H9 (cell line): ENCODE measurements at regions not wholly inside any gene's neighbourhood (a gene's known extent, or its start where the extent isn't known, plus 50 kb on each side); places are given as distances from the start of the nearest gene placed in this dataset.

Source experiments
- DNase-seq: peaks from one replicate; pipeline ENCODE4 v3.0.0-alpha.2; 2017
- H2AFZ ChIP-seq: one replicate; pipeline ENCODE4 v1.6.1; 2013; ENCODE audit warnings: mild to moderate bottlenecking, low read length, control low read depth, moderate library complexity
- H2AK5ac ChIP-seq: 2 replicates; pipeline ENCODE4 v1.6.1; 2013; ENCODE audit warnings: low read length, control low read depth, mixed read lengths; ENCODE audit not compliant: insufficient read length
- H2BK120ac ChIP-seq: one replicate; pipeline ENCODE4 v1.6.1; 2013; ENCODE audit warnings: low read depth, mild to moderate bottlenecking, low read length, control low read depth, inconsistent platforms; ENCODE audit not compliant: poor library complexity, severe bottlenecking
- H2BK12ac ChIP-seq: 2 replicates; pipeline ENCODE4 v1.6.1; 2013; ENCODE audit warnings: low read length, control low read depth, mixed read lengths, low read depth; ENCODE audit not compliant: insufficient read length
- H2BK15ac ChIP-seq: 2 replicates; pipeline ENCODE4 v1.6.1; 2013; ENCODE audit warnings: low read depth, low read length, control low read depth
- H2BK20ac ChIP-seq: one replicate; pipeline ENCODE4 v1.6.1; 2013; ENCODE audit warnings: low read depth, mild to moderate bottlenecking, low read length, control low read depth, inconsistent platforms; ENCODE audit not compliant: poor library complexity, severe bottlenecking
- H2BK5ac ChIP-seq: 2 replicates; pipeline ENCODE4 v1.6.1; 2013; ENCODE audit warnings: low read length, control low read depth, mixed read lengths; ENCODE audit not compliant: insufficient read length
- H3K14ac ChIP-seq: 2 replicates; pipeline ENCODE4 v1.6.1; 2013; ENCODE audit warnings: low read length, control low read depth; ENCODE audit not compliant: insufficient read depth
- H3K18ac ChIP-seq: 2 replicates; pipeline ENCODE4 v1.6.1; 2013; ENCODE audit warnings: low read depth, mild to moderate bottlenecking, mixed read lengths, low read length, control low read depth; ENCODE audit not compliant: insufficient read length
- H3K23ac ChIP-seq: 2 replicates; pipeline ENCODE4 v1.6.1; 2013; ENCODE audit warnings: low read length, control low read depth, mixed read lengths, low read depth; ENCODE audit not compliant: insufficient read length
- H3K23me2 ChIP-seq: 2 replicates; pipeline ENCODE4 v1.6.1; 2013; ENCODE audit warnings: low read depth, mild to moderate bottlenecking, mixed read lengths, low read length, control low read depth; ENCODE audit not compliant: insufficient read length, poor library complexity, severe bottlenecking
- H3K27ac ChIP-seq: 2 replicates; pipeline ENCODE4 v1.5.1; 2013; ENCODE audit warnings: low read length, control low read depth, mixed read lengths, low read depth; ENCODE audit not compliant: insufficient read length
- H3K27me3 ChIP-seq: 2 replicates; pipeline ENCODE4 v1.6.1; 2013; ENCODE audit warnings: low read length, control low read depth, inconsistent platforms; ENCODE audit not compliant: insufficient read depth
- H3K4ac ChIP-seq: 2 replicates; pipeline ENCODE4 v1.6.1; 2013; ENCODE audit warnings: low read depth, mild to moderate bottlenecking, control low read depth, inconsistent platforms, low read length, moderate library complexity
- H3K4me1 ChIP-seq: 2 replicates; pipeline ENCODE4 v1.6.1; 2013; ENCODE audit warnings: low read length, control low read depth, inconsistent platforms; ENCODE audit not compliant: insufficient read depth
- H3K4me2 ChIP-seq: 2 replicates; pipeline ENCODE4 v1.6.1; 2013; ENCODE audit warnings: low read length, control low read depth, mixed read lengths; ENCODE audit not compliant: insufficient read length, insufficient read depth
- H3K56ac ChIP-seq: 2 replicates; pipeline ENCODE4 v1.6.1; 2013; ENCODE audit warnings: low read depth, mild to moderate bottlenecking, mixed read lengths, low read length, control low read depth; ENCODE audit not compliant: insufficient read length
- H3K79me1 ChIP-seq: 2 replicates; pipeline ENCODE4 v1.6.1; 2013; ENCODE audit warnings: low read depth, mild to moderate bottlenecking, moderate library complexity, low read length, control low read depth, inconsistent platforms; ENCODE audit not compliant: insufficient read depth, poor library complexity, severe bottlenecking
- H3K79me2 ChIP-seq: 2 replicates; pipeline ENCODE4 v1.6.1; 2013; ENCODE audit warnings: low read length, control low read depth, inconsistent platforms; ENCODE audit not compliant: insufficient read depth
- H3K9ac ChIP-seq: 2 replicates; pipeline ENCODE4 v1.6.1; 2013; ENCODE audit warnings: low read length, control low read depth, mixed read lengths; ENCODE audit not compliant: insufficient read length; ENCODE audit errors: extremely low read depth
- H3K9me3 ChIP-seq: one replicate; pipeline ENCODE4 v1.6.1; 2013; ENCODE audit warnings: low read depth, low read length, inconsistent platforms; ENCODE audit not compliant: control insufficient read depth
- H3T11ph ChIP-seq: one replicate; pipeline ENCODE4 v1.6.1; 2013; ENCODE audit warnings: mild to moderate bottlenecking, low read length, control low read depth, inconsistent platforms
- H4K20me1 ChIP-seq: one replicate; pipeline ENCODE4 v1.6.1; 2013; ENCODE audit not compliant: control insufficient read depth, insufficient read length, insufficient read depth
- H4K5ac ChIP-seq: 2 replicates; pipeline ENCODE4 v1.6.1; 2013; ENCODE audit warnings: low read depth, mild to moderate bottlenecking, mixed read lengths, low read length, control low read depth; ENCODE audit not compliant: insufficient read length
- H4K8ac ChIP-seq: replicated peaks from 2 replicates; pipeline ENCODE4 v1.6.1; 2013; ENCODE audit warnings: low read length, control low read depth, mixed read lengths, low read depth; ENCODE audit not compliant: insufficient read length
- H4K91ac ChIP-seq: 2 replicates; pipeline ENCODE4 v1.6.1; 2013; ENCODE audit warnings: low read depth, mild to moderate bottlenecking, moderate library complexity, mixed read lengths, low read length, control low read depth; ENCODE audit not compliant: insufficient read length
- H3K27ac Mint-ChIP-seq, 3 experiments: 2 replicates in 2 of 3; 3 replicates in 1 of 3; pipeline ENCODE4 v1.8.0; 2020 to 2021; ENCODE audit warnings: mixed read lengths in 3 of 3, mild to moderate bottlenecking in 1 of 3, moderate library complexity in 1 of 3
- H3K27me3 Mint-ChIP-seq: 2 replicates; pipeline ENCODE4 v1.8.0; 2021; ENCODE audit warnings: low read depth, mild to moderate bottlenecking, moderate library complexity, mixed read lengths
- H3K36me3 Mint-ChIP-seq, 3 experiments: 2 replicates in 2 of 3; 3 replicates in 1 of 3; pipeline ENCODE4 v1.8.0; 2020 to 2021; ENCODE audit warnings: low read depth in 3 of 3, mixed read lengths in 3 of 3; ENCODE audit not compliant: insufficient read depth in 1 of 3
- H3K4me1 Mint-ChIP-seq, 2 experiments: 2 replicates each; pipeline ENCODE4 v1.8.0; 2020; ENCODE audit warnings: mixed read lengths in 2 of 2
- H3K4me3 Mint-ChIP-seq, 2 experiments: 2 replicates in 1 of 2; 3 replicates in 1 of 2; pipeline ENCODE4 v1.8.0; 2020 to 2021; ENCODE audit warnings: mild to moderate bottlenecking in 2 of 2, mixed read lengths in 2 of 2, moderate library complexity in 1 of 2
- H3K9me3 Mint-ChIP-seq, 2 experiments: 2 replicates in 1 of 2; 3 replicates in 1 of 2; pipeline ENCODE4 v1.8.0; 2020; ENCODE audit warnings: mild to moderate bottlenecking in 2 of 2, mixed read lengths in 2 of 2, moderate library complexity in 1 of 2
- WGBS: extraction: QIAGEN DNeasy Blood & Tissue Kit; methylation state at CpG from one replicate; pipeline ENCODE4 v1.1.7; 2013; ENCODE audit warnings: missing lambda C conversion rate, low lambda C conversion rate, mixed read lengths; ENCODE audit not compliant: insufficient read length; ENCODE audit errors: extremely low coverage; 5-methylcytosine and 5-hydroxymethylcytosine counted together
- TF ChIP-seq, protein P1 (sequence below): fragments of 200-600 bp; sonication (generic); conservative IDR thresholded peaks from 3 replicates; pipeline ENCODE4 v1.8.0; 2021; ENCODE audit warnings: antibody characterized with exemption, mild to moderate bottlenecking

DNA sequence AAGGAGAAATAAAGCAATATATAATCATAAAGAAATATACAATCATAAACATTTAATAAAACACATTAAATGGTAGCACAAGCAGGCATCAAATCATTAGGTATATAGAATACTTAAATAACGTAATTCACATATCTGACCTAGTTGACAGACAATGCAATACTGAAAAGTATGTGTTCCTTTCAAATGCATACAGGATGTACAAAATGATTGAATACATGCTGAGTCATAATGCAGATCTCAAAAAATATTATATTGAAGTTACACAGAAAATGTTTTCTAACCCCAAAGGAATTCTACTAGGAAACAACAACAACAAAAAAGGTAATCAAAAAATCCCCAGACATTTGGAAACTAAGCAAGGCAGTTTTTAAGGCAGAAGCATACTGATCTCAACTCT is 1072.0 kb upstream of the INTU start:
- H3K18ac ChIP-seq, result no peak overlapping the region
- H3K56ac ChIP-seq, result no peak overlapping the region
- H4K5ac ChIP-seq, result no peak overlapping the region
- H2BK15ac ChIP-seq, result no peak overlapping the region
- Mint-ChIP-seq H3K9me3 (peaks cover 0 to 2% of the 10 kb centered on the region in 2 experiments; a peak in 2 of 5 replicates), H3K4me1 (no peaks in the 10 kb centered on the region), H3K27ac (no peak overlapping the region), H3K4me3 (no peak overlapping the region), H3K27me3 (no peaks in the 10 kb centered on the region), H3K36me3 (no peaks in the 10 kb centered on the region; a peak in 2 of 7 replicates)
- H3K14ac ChIP-seq, result no peak overlapping the region
- no peak for DNase-seq
- H2BK5ac ChIP-seq, result no peak overlapping the region
- no peak overlapping the region for H2BK120ac ChIP-seq
- no peaks in the 10 kb centered on the region for H3K79me1 ChIP-seq
- H2AFZ ChIP-seq, result no peak overlapping the region
- no peak overlapping the region for H4K8ac ChIP-seq
- H3K9me3 ChIP-seq, result no peaks in the 10 kb centered on the region
- no peak overlapping the region for H3T11ph ChIP-seq
- no peaks in the 10 kb centered on the region for H3K27me3 ChIP-seq
- H3K4me2 ChIP-seq, result no peak overlapping the region
- H2AK5ac ChIP-seq, result no peak overlapping the region
- TF ChIP-seq, protein P1, sequence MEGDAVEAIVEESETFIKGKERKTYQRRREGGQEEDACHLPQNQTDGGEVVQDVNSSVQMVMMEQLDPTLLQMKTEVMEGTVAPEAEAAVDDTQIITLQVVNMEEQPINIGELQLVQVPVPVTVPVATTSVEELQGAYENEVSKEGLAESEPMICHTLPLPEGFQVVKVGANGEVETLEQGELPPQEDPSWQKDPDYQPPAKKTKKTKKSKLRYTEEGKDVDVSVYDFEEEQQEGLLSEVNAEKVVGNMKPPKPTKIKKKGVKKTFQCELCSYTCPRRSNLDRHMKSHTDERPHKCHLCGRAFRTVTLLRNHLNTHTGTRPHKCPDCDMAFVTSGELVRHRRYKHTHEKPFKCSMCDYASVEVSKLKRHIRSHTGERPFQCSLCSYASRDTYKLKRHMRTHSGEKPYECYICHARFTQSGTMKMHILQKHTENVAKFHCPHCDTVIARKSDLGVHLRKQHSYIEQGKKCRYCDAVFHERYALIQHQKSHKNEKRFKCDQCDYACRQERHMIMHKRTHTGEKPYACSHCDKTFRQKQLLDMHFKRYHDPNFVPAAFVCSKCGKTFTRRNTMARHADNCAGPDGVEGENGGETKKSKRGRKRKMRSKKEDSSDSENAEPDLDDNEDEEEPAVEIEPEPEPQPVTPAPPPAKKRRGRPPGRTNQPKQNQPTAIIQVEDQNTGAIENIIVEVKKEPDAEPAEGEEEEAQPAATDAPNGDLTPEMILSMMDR, result no peak
- H3K9ac ChIP-seq, result no peak overlapping the region
- H3K23me2 ChIP-seq, result no peaks in the 10 kb centered on the region
- no CpG with 5 or more reads among the region's 1 CpG for WGBS
- H3K4ac ChIP-seq, result no peak overlapping the region
- no peaks in the 10 kb centered on the region for H4K20me1 ChIP-seq
- no peak overlapping the region for H3K27ac ChIP-seq
- H2BK20ac ChIP-seq, result no peak overlapping the region
- H2BK12ac ChIP-seq, result no peak overlapping the region
- H3K4me1 ChIP-seq, result no peaks in the 10 kb centered on the region
- no peak overlapping the region for H4K91ac ChIP-seq
- H3K79me2 ChIP-seq, result no peaks in the 10 kb centered on the region
- no peak overlapping the region for H3K23ac ChIP-seq
